GM12891 (cell line): ENCODE measurements at regions not wholly inside any gene's neighbourhood (a gene's known extent, or its start where the extent isn't known, plus 50 kb on each side); places are given as distances from the start of the nearest gene placed in this dataset.

ENCODE experiments used
- POLR2A ChIP-seq: IDR thresholded peaks from 2 replicates; pipeline ENCODE4 v1.6.1; 2011; ENCODE audit warnings: low read depth, low read length, control low read depth
- POLR2AphosphoS5 ChIP-seq: IDR thresholded peaks from 2 replicates; pipeline ENCODE4 v1.6.1; 2011; ENCODE audit warnings: low read depth, low read length, control low read depth
- TAF1 ChIP-seq: IDR thresholded peaks from 2 replicates; pipeline ENCODE4 v1.6.1; 2011; ENCODE audit warnings: low read depth, low read length, control low read depth

DNA sequence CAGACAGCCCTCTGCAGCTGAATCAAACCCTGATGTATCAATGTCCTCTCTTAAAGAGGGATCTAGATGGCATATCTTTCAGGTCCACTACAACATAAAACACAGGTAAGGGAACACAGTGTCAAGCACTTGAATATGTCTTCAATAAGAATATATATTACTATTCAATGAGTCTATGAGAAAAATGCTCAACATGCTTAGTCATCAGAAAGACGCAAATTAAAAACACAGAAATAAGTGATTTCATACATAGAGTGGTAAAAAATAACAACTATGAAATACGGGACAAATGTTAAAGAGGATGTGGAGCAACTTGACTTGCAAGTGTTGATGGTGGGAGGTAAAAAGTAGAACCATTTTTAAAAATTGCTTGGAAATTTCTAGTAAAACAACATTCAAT is 544.6 kb upstream of the HS3ST1 start:
- no peak for TF ChIP-seq POLR2A
- TF ChIP-seq POLR2AphosphoS5: no peak
- TF ChIP-seq TAF1: no peak
